Activated CD8-positive, alpha-beta memory T cell treated with anti-CD3 and anti-CD28 coated beads, Interleukin-2, amount 50 U/mL, for 24 hours (primary cell): ENCODE measurements at regions not wholly inside any gene's neighbourhood (a gene's known extent, or its start where the extent isn't known, plus 50 kb on each side); places are given as distances from the start of the nearest gene placed in this dataset.
"Not testable (repeated sequence)": the region's sequence is repeated elsewhere in the genome, so short reads cannot be mapped to it uniquely, and the experiment has no call there.

Experiments used
- DNase-seq: peaks from one replicate; pipeline ENCODE4 v3.0.0-alpha.2; 2020; ENCODE audit errors: extremely low read depth

DNA sequence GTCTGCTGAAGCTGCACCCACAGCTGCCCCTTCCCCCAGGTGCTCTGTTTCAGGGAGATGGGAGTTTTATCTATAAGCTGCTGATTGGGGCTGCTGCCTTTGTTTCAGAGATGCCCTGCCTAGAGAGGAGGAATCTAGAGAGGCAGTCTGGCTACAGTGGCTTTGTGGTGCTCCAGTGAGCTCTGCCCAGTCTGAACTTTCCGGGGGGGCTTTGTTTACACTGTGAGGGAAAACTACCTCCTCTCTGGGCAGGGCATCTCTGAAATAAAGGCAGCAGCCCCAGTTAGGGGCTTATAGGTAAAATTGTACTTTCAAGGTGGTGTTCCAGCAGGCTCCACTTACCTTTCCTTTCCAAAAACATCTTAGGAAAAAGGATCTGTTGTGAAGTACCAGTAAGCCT is 242.2 kb downstream of the SPRY1 start:
- no peak for DNase-seq

DNA sequence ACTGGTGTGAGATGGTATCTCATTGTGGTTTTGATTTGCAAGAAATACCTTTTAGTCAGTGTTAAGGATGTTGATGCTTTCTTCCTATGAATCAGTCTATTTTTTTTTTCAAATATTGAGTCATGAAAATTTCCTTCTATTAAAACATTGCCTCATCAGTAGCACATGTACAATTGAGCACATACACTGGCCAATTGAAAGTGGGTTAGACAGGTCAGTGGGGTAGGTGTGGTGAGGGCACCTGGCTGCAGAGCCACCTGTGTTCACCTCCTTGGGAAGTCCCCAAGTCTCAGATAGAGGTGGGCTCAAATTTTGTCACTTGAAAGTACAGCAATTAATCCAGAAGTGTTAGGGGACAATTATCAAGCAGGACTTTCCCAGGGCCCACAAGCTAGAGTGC is 243.7 kb downstream of the SPRY1 start:
- no peak for DNase-seq

DNA sequence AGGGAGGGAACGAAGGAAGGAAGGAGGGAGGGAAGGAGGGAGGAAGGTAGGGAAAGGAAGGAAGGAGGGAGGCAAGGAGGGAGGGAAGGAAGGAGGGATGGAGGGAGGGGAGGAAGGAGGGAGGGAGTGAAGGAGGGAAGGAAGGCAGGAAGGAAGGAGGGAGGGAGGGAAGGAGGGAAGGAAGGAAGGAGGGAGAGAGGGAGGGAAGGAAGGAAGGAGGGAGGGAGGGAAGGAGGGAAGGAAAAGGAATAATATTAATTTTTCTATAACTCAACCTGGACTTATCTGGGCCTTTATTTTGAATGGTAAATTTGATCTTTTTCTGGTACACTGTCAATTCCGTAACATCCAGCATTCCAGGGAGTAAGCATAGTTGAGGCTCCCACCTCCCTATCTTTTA is 244.2 kb downstream of the SPRY1 start:
- no peak for DNase-seq

DNA sequence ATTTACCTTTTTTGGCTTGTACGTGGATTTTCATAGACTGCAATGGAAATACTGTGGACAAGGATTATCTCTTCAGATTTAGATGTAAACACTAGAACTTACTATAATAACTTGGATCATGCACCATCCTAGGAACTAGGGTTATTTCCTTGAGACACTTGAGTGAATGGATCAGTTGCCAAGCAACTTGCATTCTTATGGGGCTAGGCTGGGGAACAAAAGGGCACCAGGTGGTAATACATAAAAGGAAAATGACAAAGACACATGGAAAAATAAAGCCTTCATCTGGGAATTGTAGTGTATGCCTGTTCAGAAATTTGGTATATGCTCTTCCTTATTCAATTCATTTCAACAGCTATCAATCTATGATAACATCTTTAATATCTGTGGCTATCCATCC is 247.1 kb downstream of the SPRY1 start:
- no peak for DNase-seq

DNA sequence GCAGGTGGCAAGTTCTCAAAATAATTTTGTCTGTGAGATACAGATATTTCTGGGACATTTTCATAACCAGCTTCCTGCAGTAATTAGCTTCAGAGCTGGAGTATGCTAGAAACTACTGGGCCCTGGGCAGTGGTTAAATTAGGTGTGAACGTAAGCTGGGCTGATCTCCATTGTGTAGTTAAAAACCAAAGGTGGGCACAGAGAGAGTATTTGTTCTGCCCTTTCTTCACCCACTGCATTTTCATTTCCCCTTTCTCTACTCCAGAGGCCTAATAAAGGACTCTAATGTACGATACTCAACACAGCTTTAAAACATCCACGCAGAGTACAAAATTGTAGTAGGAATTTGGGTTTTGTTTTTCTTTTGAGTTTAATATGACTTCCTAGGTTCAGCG is 252.7 kb downstream of the SPRY1 start:
- no peak for DNase-seq

DNA sequence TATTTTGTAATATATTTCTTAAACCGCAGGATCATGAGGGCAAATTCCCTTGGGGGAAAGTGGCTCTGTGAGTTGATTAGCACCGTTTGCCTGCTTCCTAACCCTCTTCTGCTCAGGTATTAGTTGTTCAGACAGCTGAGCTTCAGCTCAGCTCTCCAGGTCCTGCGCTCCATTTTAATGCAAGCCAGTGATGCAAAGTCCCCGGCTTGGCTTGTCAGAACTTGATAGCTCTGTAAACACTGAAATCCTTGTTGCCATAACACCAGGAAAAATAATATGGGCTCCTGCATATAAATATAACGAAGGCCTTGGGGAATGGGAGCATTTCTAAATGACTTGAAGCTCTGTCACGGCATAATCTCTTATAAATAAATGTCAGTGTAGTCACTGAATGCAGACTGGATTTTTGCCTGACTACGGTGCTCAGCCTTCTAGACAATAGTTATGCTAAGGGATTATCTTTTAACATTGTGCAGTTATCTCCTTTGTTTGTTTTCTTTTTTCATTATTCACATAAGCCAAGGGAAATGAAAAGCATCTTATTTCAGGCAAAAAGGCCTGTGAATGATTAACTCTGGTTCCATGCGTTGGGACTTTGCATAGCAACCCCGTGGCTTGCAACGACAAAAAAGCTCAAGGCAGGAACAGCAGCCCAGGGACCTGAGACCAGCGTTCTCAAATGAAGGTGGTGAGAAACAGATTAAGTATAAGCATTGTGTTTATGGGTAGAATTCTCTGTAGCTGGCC is 253.2 kb downstream of the SPRY1 start:
- DNase-seq, result no peak

DNA sequence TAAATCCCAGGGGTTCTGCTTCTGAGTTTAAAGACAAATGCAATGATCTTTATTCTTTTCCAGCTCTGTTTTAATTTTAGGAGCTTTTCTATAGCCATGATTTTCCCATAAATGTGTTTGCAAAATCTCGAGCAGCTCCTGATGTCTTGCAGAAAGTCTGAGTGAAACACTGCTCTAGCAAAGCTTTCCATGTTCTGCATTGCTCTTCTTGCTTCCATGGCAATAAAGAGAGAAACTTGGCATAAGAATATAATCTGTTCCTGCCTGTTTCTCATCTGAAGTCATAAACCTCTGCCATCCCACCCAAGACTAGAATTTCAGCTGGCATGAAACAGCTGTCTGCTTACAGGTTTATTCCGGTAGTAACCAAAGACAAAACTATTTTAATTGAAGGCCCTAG is 254.5 kb downstream of the SPRY1 start:
- no peak for DNase-seq

DNA sequence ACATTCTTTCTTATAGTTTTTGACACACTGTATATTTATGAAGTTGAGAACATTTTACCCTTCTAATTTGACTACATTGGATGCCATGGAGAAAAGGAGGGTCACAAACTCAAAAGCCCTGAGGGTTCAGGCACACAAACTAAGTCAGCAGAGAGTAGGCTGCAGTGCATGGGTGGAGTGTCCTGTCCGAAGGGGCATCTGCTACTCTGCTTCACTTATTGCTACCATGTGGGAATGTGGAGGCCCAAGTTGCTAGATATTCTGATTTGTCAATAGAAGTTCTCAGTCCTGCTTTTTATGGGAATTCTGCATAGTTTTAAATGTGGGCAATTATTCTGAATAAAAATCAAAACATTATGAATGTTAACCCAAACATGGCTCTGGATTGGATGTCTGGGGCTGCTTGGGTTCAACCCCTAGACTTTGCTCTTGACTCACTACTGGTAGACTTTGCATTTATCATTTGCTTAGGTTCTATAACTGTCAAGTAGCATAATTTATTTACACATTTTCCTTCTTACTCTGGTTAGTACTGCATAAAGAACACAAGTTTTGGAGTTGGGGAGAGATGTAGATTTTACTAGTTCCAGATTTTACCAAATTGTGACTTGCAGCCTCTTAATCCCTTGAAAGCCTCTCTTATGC is 255.1 kb downstream of the SPRY1 start:
- DNase-seq, result no peak

DNA sequence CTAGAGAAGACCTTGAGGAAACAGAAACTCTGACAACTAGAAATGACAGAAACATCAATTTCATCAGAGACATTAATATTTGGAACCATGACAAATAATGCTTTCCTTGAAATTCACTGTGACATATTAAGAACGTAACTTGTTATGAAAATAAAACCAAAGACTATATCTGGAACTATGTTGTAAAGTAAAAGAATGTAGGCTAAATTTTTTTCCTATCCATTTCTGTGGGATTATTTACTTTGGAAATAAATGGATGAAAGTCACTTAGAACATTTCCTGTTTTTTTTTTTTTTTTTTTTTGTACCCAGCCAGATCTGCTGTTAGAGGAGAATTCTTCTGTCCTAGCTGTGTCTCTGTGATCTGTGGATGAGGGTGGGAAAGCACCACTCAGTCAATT is 255.9 kb downstream of the SPRY1 start:
- no peak for DNase-seq

DNA sequence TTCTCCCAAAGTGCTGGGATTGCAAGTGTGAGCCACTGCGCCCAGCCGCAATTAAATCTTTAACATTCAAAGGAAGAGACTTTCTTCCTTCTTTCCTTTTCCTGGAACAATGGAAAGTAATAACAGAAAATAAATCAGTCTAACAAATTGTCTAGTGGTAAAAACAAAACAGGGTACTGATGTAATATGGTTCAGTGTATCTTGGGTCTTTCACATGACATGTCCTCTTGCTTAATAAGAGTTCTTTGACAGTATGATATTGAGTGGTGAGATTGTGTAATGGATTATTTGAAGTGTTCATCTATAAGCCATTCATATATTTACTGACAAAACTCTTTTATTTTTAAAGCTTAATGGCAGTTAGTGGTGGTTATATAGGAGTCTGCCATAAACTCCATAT is 256.6 kb downstream of the SPRY1 start:
- no peak for DNase-seq

DNA sequence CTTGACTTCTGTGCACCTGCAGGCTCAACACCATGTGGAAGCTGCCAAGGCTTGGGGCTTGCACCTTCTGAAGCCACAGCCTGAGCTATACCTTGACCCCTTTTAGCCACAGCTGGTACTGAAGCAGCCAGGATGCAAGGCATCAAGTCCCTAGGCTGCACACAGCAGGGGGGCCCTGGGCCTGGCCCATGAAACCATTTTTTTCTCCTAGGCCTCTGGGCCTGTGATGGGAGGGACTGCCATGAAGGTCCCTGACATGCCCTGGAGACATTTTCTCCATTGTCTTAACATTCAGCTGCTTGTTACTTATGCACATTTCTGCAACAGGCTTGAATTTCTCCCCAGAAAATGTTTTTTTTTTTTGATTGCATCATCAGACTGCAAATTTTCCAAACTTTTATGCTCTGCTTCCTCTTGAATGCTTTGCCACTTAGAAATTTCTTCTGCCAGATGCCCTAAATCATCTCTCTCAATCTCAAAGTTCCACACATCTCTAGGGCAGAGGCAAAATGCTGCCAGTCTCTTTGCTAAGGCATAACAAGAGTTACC is 260.2 kb downstream of the SPRY1 start:
- not testable (repeated sequence) for DNase-seq

DNA sequence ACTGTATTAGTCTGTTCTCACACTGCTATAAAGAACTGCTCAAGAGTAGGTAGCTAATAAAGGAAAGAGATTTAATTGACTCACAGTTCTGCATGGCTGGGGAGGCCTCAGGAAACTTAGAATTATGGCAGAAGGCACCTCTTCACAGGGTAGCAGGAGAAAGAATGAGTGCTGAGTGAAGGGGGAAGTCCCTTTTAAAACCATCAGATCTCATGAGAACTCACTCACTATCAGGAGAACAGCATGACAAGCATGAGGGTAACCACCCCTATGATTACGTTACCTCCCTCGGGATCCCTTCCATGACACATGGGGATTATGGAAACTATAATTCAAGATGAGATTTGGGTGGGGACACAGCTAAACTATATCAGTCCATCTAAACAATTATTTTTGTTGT is 261.0 kb downstream of the SPRY1 start:
- DNase-seq, result not testable (repeated sequence)

DNA sequence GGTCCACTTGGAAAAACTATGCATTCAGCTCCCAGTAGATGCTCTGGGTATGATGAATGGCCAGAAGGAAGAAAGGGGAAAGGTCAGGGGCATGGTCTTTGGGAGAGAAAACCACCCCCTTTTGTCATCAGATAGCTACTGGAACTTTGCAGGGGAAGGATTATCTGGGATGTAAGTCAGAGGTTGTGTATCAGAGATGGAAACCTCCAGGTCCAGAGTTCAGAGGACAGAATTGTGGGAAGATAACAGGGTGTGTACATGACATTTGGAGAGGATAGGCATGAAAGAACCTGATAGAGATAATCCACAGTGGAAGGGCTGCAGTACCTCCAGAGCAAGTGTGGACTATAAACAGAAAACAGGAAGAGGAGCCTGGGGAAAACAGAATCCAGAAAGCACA is 262.7 kb downstream of the SPRY1 start:
- no peak for DNase-seq

DNA sequence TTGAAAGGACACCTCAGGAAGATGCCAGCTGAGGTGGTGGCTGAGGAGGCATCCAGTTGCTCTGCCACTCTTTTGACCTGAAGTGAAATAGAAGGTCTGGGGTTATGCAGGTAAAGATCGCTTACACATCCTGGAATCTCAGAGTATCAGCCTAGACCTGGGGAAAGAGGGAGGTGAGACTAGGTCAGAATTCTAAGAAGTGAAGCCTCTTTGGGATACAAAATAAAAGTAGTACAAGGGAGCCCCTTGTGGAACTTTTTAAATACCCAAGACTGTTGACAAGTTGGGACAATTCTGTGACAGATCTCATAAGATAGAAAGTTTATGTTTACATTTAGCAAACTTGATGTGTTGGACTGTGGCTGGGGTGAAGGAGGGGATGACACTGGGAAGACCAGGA is 263.1 kb downstream of the SPRY1 start:
- DNase-seq, result no peak

DNA sequence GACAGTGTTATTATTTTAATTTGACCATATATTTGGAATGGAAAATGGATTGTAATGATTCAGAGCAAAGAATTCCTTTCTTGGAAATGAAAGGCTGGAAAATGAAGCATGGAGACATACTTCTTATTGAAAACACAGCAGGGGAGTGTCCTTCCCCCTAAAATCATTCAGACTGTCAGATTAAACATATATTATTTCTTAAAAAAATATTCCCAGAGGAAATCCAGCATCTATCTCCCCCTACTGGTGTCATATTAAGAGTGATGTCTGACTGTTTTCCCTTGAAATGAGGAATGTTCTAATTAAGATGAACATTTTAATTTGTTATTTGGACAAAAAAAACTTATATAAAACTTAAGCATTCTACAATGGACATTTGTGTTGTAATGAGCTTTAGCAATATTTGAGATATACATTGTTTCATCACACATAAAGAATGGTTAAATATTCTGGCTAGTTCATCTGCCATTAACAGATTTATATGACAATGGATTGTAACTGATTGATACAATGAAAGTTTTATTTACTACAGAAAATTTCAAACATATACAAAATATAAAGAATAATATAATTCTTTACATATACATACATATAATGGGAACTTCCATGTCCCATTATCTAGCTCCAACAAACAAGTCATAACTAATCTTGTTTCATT is 264.6 kb downstream of the SPRY1 start:
- no peak for DNase-seq

DNA sequence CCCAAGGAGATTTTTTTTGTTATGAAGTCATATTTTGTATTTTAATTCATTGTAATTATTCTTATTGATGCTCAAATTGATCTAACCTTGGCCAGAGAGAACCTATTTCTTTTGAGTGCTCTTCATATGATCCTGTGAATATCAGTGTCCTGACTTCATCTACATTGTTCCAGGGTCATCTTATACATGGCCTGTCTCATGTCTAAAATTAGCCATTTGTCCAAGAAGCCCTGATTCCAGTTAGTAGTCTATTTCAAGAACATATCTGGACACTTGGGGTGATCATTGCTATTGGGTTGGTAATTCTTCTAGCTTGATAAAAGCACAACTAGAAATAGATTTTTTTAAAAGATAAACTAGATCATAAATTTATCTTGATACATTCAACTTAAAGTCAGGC is 266.2 kb downstream of the SPRY1 start:
- no peak for DNase-seq

DNA sequence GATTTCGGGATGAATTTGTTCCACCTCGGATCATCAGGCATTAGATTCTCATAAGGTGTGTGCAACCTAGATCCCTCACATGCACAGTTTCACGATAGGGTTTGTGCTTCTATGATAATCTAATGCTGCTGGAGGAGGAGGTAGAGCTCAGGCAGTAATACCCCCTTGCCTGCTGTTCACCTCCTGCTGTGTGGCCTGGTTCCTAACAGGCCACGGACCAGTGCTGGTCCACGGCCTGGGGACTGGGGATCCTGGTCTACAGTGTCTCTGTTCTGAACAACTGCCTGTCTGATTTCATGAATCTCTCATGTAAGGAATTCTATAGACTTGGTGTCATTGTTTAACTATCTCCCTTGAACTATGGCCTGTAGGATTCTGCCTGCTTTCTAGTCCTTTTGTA is 269.9 kb downstream of the SPRY1 start:
- no peak for DNase-seq

DNA sequence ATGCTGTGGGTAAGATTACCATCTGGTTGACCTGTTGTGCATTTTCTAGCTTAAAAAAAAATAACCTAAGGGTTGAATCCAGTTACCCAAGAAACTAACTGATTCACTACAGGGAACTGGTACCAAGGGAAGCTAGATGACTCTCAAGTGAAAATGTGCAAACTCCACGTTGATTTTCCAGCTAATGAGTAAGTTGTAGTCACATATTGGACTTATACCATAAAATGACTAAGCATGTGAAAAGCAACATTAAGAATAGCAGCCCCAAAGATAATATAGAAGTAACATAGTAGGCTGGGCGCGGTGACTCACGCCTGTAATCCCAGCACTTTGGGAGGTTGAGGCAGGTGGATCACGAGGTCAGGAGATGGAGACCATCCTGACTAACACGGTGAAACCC is 270.9 kb downstream of the SPRY1 start:
- no peak for DNase-seq

DNA sequence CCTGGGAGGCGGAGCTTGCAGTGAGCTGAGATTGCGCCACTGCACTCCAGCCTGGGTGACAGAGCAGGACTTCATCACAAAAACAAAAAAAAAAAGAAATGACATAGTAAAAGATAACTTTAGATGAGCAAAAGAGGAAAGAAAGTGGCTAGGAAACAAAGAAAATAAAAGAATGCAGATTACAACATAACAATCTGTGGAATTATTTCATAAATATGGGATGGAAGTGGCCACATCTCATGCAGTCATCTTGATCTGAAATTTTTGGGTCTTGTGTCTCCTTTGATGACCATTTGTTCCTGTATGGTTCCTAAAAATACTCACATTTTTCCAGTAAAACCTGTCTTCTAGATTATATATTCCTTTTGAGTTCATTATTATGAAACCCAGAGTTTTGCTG is 271.4 kb downstream of the SPRY1 start:
- no peak for DNase-seq

DNA sequence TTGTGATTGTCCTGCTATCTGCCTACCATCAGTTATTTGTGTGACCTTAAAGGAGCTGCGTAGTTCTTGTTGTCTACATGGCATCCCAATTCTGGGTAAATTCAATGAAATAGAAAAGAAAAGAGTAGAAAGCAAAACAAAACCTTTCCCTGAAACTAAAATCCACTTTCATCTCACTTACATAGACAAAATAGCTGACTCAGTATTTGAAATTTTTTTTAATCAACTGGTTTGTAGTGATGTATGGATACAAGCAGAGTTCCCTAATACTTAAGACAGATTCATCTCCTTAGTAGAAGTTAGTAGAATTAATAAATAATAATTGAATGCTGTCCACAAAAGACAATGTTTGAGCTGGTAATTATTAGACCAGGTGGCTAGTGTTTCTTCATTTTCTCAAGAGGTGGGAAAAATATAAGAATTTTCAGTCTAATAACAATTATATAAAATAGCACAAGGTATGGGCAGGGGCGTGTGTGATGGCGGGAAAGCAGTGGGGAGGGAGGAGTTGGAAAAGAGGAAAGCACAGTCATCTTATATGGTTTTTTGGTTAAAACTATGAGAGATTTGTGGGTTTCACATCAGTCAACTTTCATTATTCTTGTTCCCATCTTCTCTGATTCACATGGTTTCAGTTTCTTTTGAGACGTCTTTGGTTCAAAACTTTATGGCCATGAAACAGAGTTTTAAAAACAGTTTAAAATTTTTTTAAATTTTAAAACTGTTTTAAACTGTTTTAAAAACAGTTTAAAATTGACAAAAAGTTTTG is 275.2 kb downstream of the SPRY1 start:
- no peak for DNase-seq

DNA sequence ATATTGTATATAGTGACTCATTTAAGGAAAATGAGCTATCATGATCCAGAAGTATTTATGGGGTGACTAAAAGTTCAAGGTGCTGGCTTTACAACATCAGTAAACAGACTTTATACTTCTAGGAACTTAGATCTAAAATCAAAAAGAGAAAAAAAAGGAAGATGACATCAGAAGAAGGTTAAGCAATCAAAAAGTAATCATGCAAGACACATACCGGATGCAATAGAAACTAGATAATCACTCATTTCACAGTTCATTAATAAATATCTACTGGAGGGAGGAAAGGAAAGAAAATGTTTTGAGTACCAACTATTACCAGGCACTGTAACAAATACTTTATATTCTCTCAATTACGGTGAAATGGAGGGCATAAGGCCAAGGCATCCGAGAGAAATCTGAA is 276.4 kb downstream of the SPRY1 start:
- DNase-seq, result no peak

DNA sequence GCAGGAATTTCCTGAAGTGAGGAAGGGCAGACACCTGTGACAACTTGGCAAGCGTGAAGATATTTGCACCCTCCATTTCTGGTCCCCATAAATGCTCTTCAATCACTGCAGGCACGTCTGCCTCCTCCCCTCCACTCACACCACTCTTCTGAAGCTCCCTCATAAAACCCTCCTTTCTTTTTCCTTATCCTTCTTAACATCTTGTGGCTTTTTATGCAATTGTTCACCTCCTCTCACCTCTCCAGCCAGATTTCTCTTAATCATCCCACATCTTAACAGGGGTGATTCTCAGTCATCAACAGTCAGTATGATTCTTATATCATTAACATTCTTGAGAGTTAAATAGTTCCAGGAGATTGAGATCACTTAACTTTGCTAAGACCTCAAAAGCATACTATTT is 277.4 kb downstream of the SPRY1 start:
- no peak for DNase-seq
